Glutamatergic neuron (in vitro differentiated cells): ENCODE measurements at regions not wholly inside any gene's neighbourhood (a gene's known extent, or its start where the extent isn't known, plus 50 kb on each side); places are given as distances from the start of the nearest gene placed in this dataset.

Experiments
- DNase-seq: peaks from one replicate; pipeline ENCODE4 v3.0.0; 2022
- H3K27ac Mint-ChIP-seq: one replicate; pipeline ENCODE4 v1.8.0; 2020; ENCODE audit warnings: mild to moderate bottlenecking, mixed read lengths, inconsistent platforms; ENCODE audit not compliant: unreplicated experiment
- H3K27me3 Mint-ChIP-seq: one replicate; pipeline ENCODE4 v1.8.0; 2020; ENCODE audit warnings: mild to moderate bottlenecking, moderate library complexity, mixed read lengths, inconsistent platforms; ENCODE audit not compliant: unreplicated experiment
- H3K36me3 Mint-ChIP-seq: one replicate; pipeline ENCODE4 v1.8.0; 2020; ENCODE audit warnings: mild to moderate bottlenecking, mixed read lengths, inconsistent platforms; ENCODE audit not compliant: unreplicated experiment
- H3K4me1 Mint-ChIP-seq: one replicate; pipeline ENCODE4 v1.8.0; 2020; ENCODE audit warnings: mild to moderate bottlenecking, low read depth, mixed read lengths, inconsistent platforms; ENCODE audit not compliant: unreplicated experiment
- H3K4me3 Mint-ChIP-seq: one replicate; pipeline ENCODE4 v1.8.0; 2020; ENCODE audit warnings: mild to moderate bottlenecking, mixed read lengths, inconsistent platforms; ENCODE audit not compliant: unreplicated experiment
- H3K9me3 Mint-ChIP-seq: one replicate; pipeline ENCODE4 v1.8.0; 2020; ENCODE audit warnings: mild to moderate bottlenecking, moderate library complexity, mixed read lengths, inconsistent platforms; ENCODE audit not compliant: unreplicated experiment
- CTCF ChIP-seq: fragments of 200-600 bp; sonication (generic); IDR thresholded peaks from one replicate; pipeline ENCODE4 v1.5.0; 2021; ENCODE audit not compliant: partially characterized antibody, unreplicated experiment

- H3K4me1 Mint-ChIP-seq: peaks cover 4% of the 10 kb centered on the region
- H3K4me3 Mint-ChIP-seq: no peak overlapping the region
- no peak for TF ChIP-seq CTCF
- H3K9me3 Mint-ChIP-seq: no peaks in the 10 kb centered on the region
- peaks cover 2% of the 10 kb centered on the region for H3K27me3 Mint-ChIP-seq
- no peaks in the 10 kb centered on the region for H3K36me3 Mint-ChIP-seq
- no peak for DNase-seq
- no peak overlapping the region for H3K27ac Mint-ChIP-seq
Observed at GRCh38 chr4:4613126-4613465, 71.2 kb upstream of the STX18 start.

GRCh38 chr4:4610672-4611071 lies 68.8 kb upstream of the STX18 start:
- Mint-ChIP-seq H3K36me3 (peaks cover 5% of the 10 kb centered on the region), H3K9me3 (no peaks in the 10 kb centered on the region), H3K4me3 (no peak overlapping the region), H3K4me1 (peaks cover 4% of the 10 kb centered on the region), H3K27me3 (peaks cover 5% of the 10 kb centered on the region), H3K27ac (no peak overlapping the region)
- no peak for TF ChIP-seq CTCF
- no peak for DNase-seq

- H3K27me3 Mint-ChIP-seq: peaks cover 5% of the 10 kb centered on the region
Observed at GRCh38 chr4:4609622-4610334, 67.9 kb upstream of the STX18 start.

GRCh38 chr4:4608214-4608537 lies 66.3 kb upstream of the STX18 start:
- Mint-ChIP-seq H3K27ac (no peak overlapping the region), H3K36me3 (peaks cover 11% of the 10 kb centered on the region), H3K4me1 (peaks cover 4% of the 10 kb centered on the region), H3K27me3 (peaks cover 5% of the 10 kb centered on the region), H3K9me3 (no peaks in the 10 kb centered on the region), H3K4me3 (no peak overlapping the region)
- no peak for DNase-seq
- no peak for TF ChIP-seq CTCF

More at GRCh38 chr4:4609622-4610334, 67.9 kb upstream of the STX18 start:
- no peaks in the 10 kb centered on the region for H3K9me3 Mint-ChIP-seq
- peaks cover 4% of the 10 kb centered on the region for H3K4me1 Mint-ChIP-seq
- H3K27ac Mint-ChIP-seq: no peak overlapping the region
- no peak overlapping the region for H3K4me3 Mint-ChIP-seq
- TF ChIP-seq CTCF: no peak
- DNase-seq: no peak
- H3K36me3 Mint-ChIP-seq: peaks cover 11% of the 10 kb centered on the region

- H3K27ac Mint-ChIP-seq: no peak overlapping the region
- H3K9me3 Mint-ChIP-seq: no peaks in the 10 kb centered on the region
- no peak for TF ChIP-seq CTCF
- H3K27me3 Mint-ChIP-seq: peaks cover 5% of the 10 kb centered on the region
- H3K4me1 Mint-ChIP-seq: peaks cover 4% of the 10 kb centered on the region
- H3K4me3 Mint-ChIP-seq: no peak overlapping the region
- no peak for DNase-seq
- peaks cover 11% of the 10 kb centered on the region for H3K36me3 Mint-ChIP-seq
Observed at GRCh38 chr4:4607336-4608213, 65.7 kb upstream of the STX18 start.
